ENCODE measurements at regions not wholly inside any gene's neighbourhood (a gene's known extent, or its start where the extent isn't known, plus 50 kb on each side); places are given as distances from the start of the nearest gene placed in this dataset.

GRCh38 chr1:229059671-229060539 lies 211.0 kb upstream of the RAB4A start:
- H3K27ac Mint-ChIP-seq = no peak overlapping the region
- no peaks in the 10 kb centered on the region for H3K9me3 Mint-ChIP-seq
- peak overlapping the region; percentile 2 for H3K4me3 Mint-ChIP-seq
- H3K4me1 Mint-ChIP-seq (ENCODE audit: low read depth) = peaks cover 19% of the 10 kb centered on the region
- H3K27me3 Mint-ChIP-seq (ENCODE audit: low read depth) = peaks cover 19% of the 10 kb centered on the region
- H3K36me3 Mint-ChIP-seq (ENCODE audit: low read depth) = peaks cover 2% of the 10 kb centered on the region

DNA sequence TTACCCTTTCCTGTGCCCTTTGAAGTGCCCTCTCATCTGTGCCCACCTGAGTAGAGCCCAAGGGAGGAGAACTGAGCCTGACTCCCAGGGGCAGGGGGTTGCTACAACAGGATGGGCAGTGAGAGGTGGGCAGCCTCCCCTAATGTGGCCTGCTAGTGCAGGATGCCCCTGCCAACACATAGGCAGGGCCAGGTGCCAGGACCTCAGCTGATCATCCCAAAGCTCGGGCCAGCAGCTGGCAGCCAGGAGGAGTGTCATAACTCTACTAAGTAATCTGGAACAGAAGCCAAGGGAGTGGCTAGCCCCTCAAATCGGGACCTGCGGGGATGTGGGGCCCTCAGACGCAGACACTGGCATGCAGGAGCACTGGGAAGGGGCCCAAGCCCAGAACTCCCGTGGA lies 208.8 kb upstream of the RAB4A start:
- H3K36me3 Mint-ChIP-seq (ENCODE audit: low read depth) = no peaks in the 10 kb centered on the region
- H3K27me3 Mint-ChIP-seq (ENCODE audit: low read depth) = peaks cover 13% of the 10 kb centered on the region
- H3K4me3 Mint-ChIP-seq = no peak overlapping the region
- H3K9me3 Mint-ChIP-seq = no peaks in the 10 kb centered on the region
- peaks cover 19% of the 10 kb centered on the region for H3K4me1 Mint-ChIP-seq (ENCODE audit: low read depth)
- no peak overlapping the region for H3K27ac Mint-ChIP-seq

GRCh38 chr1:229063154-229063773 lies 207.6 kb upstream of the RAB4A start:
- H3K27me3 Mint-ChIP-seq (ENCODE audit: low read depth) = peaks cover 9% of the 10 kb centered on the region
- no peak overlapping the region for H3K27ac Mint-ChIP-seq
- no peaks in the 10 kb centered on the region for H3K9me3 Mint-ChIP-seq
- H3K36me3 Mint-ChIP-seq (ENCODE audit: low read depth) = no peaks in the 10 kb centered on the region
- H3K4me1 Mint-ChIP-seq (ENCODE audit: low read depth) = peaks cover 19% of the 10 kb centered on the region
- no peak overlapping the region for H3K4me3 Mint-ChIP-seq

- no peaks in the 10 kb centered on the region for H3K36me3 Mint-ChIP-seq (ENCODE audit: low read depth)
- H3K27me3 Mint-ChIP-seq (ENCODE audit: low read depth) = peaks cover 13% of the 10 kb centered on the region
- peaks cover 20% of the 10 kb centered on the region for H3K4me1 Mint-ChIP-seq (ENCODE audit: low read depth)
- no peaks in the 10 kb centered on the region for H3K9me3 Mint-ChIP-seq
- H3K27ac Mint-ChIP-seq = no peak overlapping the region
- H3K4me3 Mint-ChIP-seq = no peak overlapping the region
Observed at GRCh38 chr1:229064320-229065168, 206.4 kb upstream of the RAB4A start.

GRCh38 chr1:229065613-229066012 lies 205.3 kb upstream of the RAB4A start:
- Mint-ChIP-seq H3K9me3 (no peaks in the 10 kb centered on the region), H3K4me3 (no peak overlapping the region), H3K36me3 (ENCODE audit: low read depth) (no peaks in the 10 kb centered on the region), H3K27ac (no peak overlapping the region), H3K27me3 (ENCODE audit: low read depth) (peaks cover 9% of the 10 kb centered on the region), H3K4me1 (ENCODE audit: low read depth) (peaks cover 12% of the 10 kb centered on the region)

GRCh38 chr1:229066591-229066990 lies 204.3 kb upstream of the RAB4A start:
- H3K27me3 Mint-ChIP-seq (ENCODE audit: low read depth) = peaks cover 9% of the 10 kb centered on the region
- H3K27ac Mint-ChIP-seq = no peak overlapping the region
- no peaks in the 10 kb centered on the region for H3K36me3 Mint-ChIP-seq (ENCODE audit: low read depth)
- H3K4me3 Mint-ChIP-seq = no peak overlapping the region
- H3K9me3 Mint-ChIP-seq = no peaks in the 10 kb centered on the region
- peaks cover 12% of the 10 kb centered on the region for H3K4me1 Mint-ChIP-seq (ENCODE audit: low read depth)

DNA sequence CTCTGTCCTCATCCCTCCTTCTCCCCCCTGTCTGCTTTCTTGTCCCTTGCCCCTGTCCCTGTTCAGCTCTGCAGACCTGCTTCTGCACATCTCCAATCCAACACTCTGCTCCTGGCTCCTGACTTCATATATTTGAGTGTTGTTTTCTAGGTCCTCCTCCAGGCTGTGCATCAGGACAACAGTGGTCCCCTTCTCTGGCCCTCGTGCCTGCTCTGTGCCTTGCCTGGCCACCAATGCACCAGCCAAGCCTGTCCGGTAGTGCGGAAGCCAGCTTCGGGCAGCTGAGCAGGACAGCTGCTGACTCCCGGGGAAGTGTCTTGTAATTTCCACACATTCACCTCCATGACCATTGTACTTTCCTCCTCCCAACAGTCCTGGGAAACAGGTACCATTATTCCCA lies 203.4 kb upstream of the RAB4A start:
- Mint-ChIP-seq H3K4me3 (no peak overlapping the region), H3K4me1 (ENCODE audit: low read depth) (peaks cover 12% of the 10 kb centered on the region), H3K27me3 (ENCODE audit: low read depth) (peaks cover 9% of the 10 kb centered on the region), H3K27ac (no peak overlapping the region), H3K9me3 (no peaks in the 10 kb centered on the region), H3K36me3 (ENCODE audit: low read depth) (no peaks in the 10 kb centered on the region)

GRCh38 chr1:229068270-229068987 lies 202.5 kb upstream of the RAB4A start:
- Mint-ChIP-seq H3K4me3 (peak overlapping the region; percentile 22), H3K27me3 (ENCODE audit: low read depth) (peaks cover 9% of the 10 kb centered on the region), H3K4me1 (ENCODE audit: low read depth) (peaks cover 12% of the 10 kb centered on the region), H3K9me3 (no peaks in the 10 kb centered on the region), H3K36me3 (ENCODE audit: low read depth) (no peaks in the 10 kb centered on the region), H3K27ac (no peak overlapping the region)

GRCh38 chr1:229069176-229069575 lies 201.7 kb upstream of the RAB4A start:
- Mint-ChIP-seq H3K27me3 (ENCODE audit: low read depth) (peaks cover 9% of the 10 kb centered on the region), H3K4me1 (ENCODE audit: low read depth) (peaks cover 12% of the 10 kb centered on the region), H3K9me3 (no peaks in the 10 kb centered on the region), H3K36me3 (ENCODE audit: low read depth) (no peaks in the 10 kb centered on the region), H3K27ac (no peak overlapping the region), H3K4me3 (no peak overlapping the region)

DNA sequence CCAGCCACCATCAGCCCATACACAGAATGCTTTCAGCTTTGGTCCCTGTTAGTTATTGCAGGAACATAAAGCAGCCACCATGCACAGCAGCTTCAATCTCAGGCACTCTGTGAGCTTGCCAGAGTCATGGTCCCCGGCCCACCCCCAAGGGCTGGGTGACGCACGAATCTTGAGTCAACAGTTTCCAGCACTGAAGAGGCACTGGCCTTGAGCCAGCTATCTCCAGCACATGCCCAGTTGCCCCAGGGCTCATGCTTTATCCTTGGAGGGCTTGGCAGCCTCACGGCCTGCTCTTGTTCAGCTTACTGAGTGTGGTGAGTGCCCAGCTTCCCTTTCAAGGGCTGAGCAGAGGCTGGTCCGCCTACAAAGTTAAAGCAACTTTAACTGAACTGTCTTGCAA lies 200.7 kb upstream of the RAB4A start:
- Mint-ChIP-seq H3K9me3 (no peaks in the 10 kb centered on the region), H3K36me3 (ENCODE audit: low read depth) (no peaks in the 10 kb centered on the region), H3K27me3 (ENCODE audit: low read depth) (peaks cover 4% of the 10 kb centered on the region), H3K4me3 (no peak overlapping the region), H3K4me1 (ENCODE audit: low read depth) (peaks cover 14% of the 10 kb centered on the region), H3K27ac (no peak overlapping the region)

GRCh38 chr1:229073251-229073650 lies 197.7 kb upstream of the RAB4A start:
- Mint-ChIP-seq H3K4me3 (no peak overlapping the region), H3K27ac (no peak overlapping the region), H3K9me3 (no peaks in the 10 kb centered on the region)

GRCh38 chr1:229075217-229075616 lies 195.7 kb upstream of the RAB4A start:
- H3K36me3 Mint-ChIP-seq (ENCODE audit: low read depth) = no peaks in the 10 kb centered on the region
- peaks cover 8% of the 10 kb centered on the region for H3K27me3 Mint-ChIP-seq (ENCODE audit: low read depth)
- no peaks in the 10 kb centered on the region for H3K9me3 Mint-ChIP-seq
- H3K27ac Mint-ChIP-seq = no peak overlapping the region
- peaks cover 2% of the 10 kb centered on the region for H3K4me1 Mint-ChIP-seq (ENCODE audit: low read depth)
- no peak overlapping the region for H3K4me3 Mint-ChIP-seq

More at GRCh38 chr1:229073251-229073650, 197.7 kb upstream of the RAB4A start:
- H3K36me3 Mint-ChIP-seq (ENCODE audit: low read depth) = no peaks in the 10 kb centered on the region
- H3K27me3 Mint-ChIP-seq (ENCODE audit: low read depth) = peaks cover 8% of the 10 kb centered on the region
- H3K4me1 Mint-ChIP-seq (ENCODE audit: low read depth) = peaks cover 10% of the 10 kb centered on the region

DNA sequence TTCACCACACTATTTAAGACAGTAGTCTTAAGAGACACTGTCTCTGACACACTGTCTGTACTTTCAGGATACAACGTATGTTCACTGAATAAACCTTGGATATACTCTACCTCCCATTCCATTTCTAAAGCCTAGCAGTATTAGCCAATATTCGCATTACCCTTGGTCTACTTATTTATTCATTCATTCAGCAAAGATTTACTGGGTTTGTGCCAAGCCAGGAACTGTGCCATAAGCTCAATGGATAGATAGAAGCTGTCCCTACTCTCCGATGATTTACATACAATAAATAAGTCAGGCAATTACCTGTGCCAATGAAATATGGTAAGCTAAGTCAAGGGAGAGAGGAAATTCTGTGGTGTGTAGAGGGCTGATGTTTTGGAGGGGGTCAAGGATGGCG lies 195.2 kb upstream of the RAB4A start:
- no peak overlapping the region for H3K4me3 Mint-ChIP-seq
- no peaks in the 10 kb centered on the region for H3K9me3 Mint-ChIP-seq
- no peaks in the 10 kb centered on the region for H3K36me3 Mint-ChIP-seq (ENCODE audit: low read depth)
- peaks cover 2% of the 10 kb centered on the region for H3K4me1 Mint-ChIP-seq (ENCODE audit: low read depth)
- H3K27ac Mint-ChIP-seq = no peak overlapping the region
- H3K27me3 Mint-ChIP-seq (ENCODE audit: low read depth) = peaks cover 8% of the 10 kb centered on the region

- H3K4me1 Mint-ChIP-seq (ENCODE audit: low read depth) = peaks cover 2% of the 10 kb centered on the region
- no peaks in the 10 kb centered on the region for H3K36me3 Mint-ChIP-seq (ENCODE audit: low read depth)
- no peak overlapping the region for H3K27ac Mint-ChIP-seq
- no peaks in the 10 kb centered on the region for H3K9me3 Mint-ChIP-seq
- H3K27me3 Mint-ChIP-seq (ENCODE audit: low read depth) = peaks cover 13% of the 10 kb centered on the region
- no peak overlapping the region for H3K4me3 Mint-ChIP-seq
Observed at GRCh38 chr1:229076195-229076594, 194.7 kb upstream of the RAB4A start.
